H1 (cell line): ENCODE measurements at regions not wholly inside any gene's neighbourhood (a gene's known extent, or its start where the extent isn't known, plus 50 kb on each side); places are given as distances from the start of the nearest gene placed in this dataset.

Experiments
- ASH2L ChIP-seq: fragments of 200-600, 300-600 bp; sonication (generic); IDR thresholded peaks from one replicate; pipeline ENCODE4 v1.7.1; 2017; ENCODE audit warnings: low read length
- CEBPB ChIP-seq: IDR thresholded peaks from 2 replicates; pipeline ENCODE4 v1.6.1; 2012; ENCODE audit warnings: low read depth, low read length
- EP300 ChIP-seq, 2 experiments: IDR thresholded peaks; 1 replicate in 1 of 2; 2 replicates in 1 of 2; pipeline ENCODE4 v1.6.1; 2011 to 2012; ENCODE audit warnings: low read depth in 2 of 2, low read length in 2 of 2, mild to moderate bottlenecking in 2 of 2, borderline replicate concordance in 1 of 2, inconsistent platforms in 1 of 2, moderate library complexity in 1 of 2
- GTF2F1 ChIP-seq: IDR thresholded peaks from 2 replicates; pipeline ENCODE4 v1.6.1; 2012; ENCODE audit warnings: low read depth, low read length, improper control_type of control experiment, borderline replicate concordance
- HDAC2 ChIP-seq, 2 experiments: fragments of 300-600 bp in 1 of 2; sonication (generic) in 1 of 2; IDR thresholded peaks; 2 replicates each; pipeline ENCODE4 v1.6.1; 2011 to 2012; ENCODE audit warnings: low read depth in 2 of 2, low read length in 2 of 2, mild to moderate bottlenecking in 2 of 2, moderate library complexity in 2 of 2, borderline replicate concordance in 1 of 2, inconsistent platforms in 1 of 2
- KDM1A ChIP-seq: fragments of 200-600, 300-600 bp; sonication (generic); IDR thresholded peaks from 2 replicates; pipeline ENCODE4 v1.7.1; 2016; ENCODE audit warnings: mild to moderate bottlenecking, low read length, borderline replicate concordance
- NANOG ChIP-seq: IDR thresholded peaks from 2 replicates; pipeline ENCODE4 v1.6.1; 2011; ENCODE audit warnings: low read length, low read depth, mild to moderate bottlenecking, inconsistent platforms; ENCODE audit not compliant: insufficient read depth, poor library complexity, severe bottlenecking
- POLR2A ChIP-seq, 2 experiments: IDR thresholded peaks; 1 replicate in 1 of 2; 2 replicates in 1 of 2; pipeline ENCODE4 v1.6.1; 2011; ENCODE audit warnings: low read depth in 2 of 2, low read length in 2 of 2, mild to moderate bottlenecking in 2 of 2; ENCODE audit errors: control extremely low read depth in 1 of 2
- RFX5 ChIP-seq: IDR thresholded peaks from 2 replicates; pipeline ENCODE4 v1.6.1; 2011; ENCODE audit warnings: low read depth, low read length, improper control_type of control experiment, borderline replicate concordance
- RNF2 ChIP-seq: fragments of 200-900, 300-1000 bp; sonication (generic); IDR thresholded peaks from 2 replicates; pipeline ENCODE4 v1.7.1; 2016; ENCODE audit warnings: borderline replicate concordance, low read depth, mild to moderate bottlenecking, antibody characterized with exemption, low read length; ENCODE audit not compliant: poor library complexity, severe bottlenecking; ENCODE audit errors: missing control alignments

DNA sequence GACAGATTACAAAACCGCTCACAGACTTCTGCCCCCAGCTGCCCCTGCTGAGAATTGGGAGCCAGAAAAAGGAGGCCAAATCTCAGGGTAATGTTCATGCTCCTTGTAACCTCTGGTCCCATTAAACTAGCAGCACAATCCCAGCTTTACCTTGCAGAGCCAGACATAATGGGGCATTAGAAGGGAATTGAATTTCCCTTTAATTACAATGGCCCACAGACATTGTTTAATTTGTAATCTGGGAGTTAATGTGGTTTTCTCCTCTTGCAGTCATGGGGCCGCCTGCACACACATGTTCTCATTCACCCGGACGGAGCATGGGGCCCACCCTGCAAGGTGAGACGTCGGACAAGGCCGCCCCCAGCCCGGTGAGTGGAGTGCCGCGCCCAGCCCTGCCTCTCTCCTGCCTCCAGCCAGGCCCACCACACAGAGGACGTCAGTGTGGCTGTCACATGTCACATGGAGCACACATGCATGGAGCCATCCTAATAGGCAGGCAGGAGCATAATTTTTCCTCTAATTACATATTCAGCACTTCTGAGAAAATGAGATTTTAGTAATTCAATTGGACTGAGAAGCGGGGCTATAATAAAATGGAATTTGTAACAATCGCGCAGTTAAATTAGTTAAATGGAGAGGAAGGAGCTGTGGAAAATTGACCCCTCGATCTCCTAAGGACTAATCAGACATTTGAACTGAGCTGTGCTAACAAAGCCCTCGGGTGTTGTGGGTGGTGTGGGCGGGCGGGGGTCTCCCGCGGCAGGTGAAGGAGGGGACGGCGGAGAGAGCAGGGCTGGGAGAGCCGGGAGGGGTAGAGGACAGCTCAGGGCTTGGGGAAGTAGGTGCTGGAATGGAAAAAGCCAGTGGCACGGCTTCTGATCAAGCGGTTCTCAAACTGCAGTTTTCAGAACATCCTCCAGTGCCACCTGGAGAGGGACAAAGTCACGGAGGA is 87.7 kb downstream of the ENGASE start (continued):
- TF ChIP-seq RNF2 (no peak), RFX5 (no peak), GTF2F1 (no peak), ASH2L (no peak), CEBPB (no peak), HDAC2 (IDR thresholded peaks at IDR 0.05; ENCODE audit: borderline replicate concordance in 1 of 2, low read depth in 2 of 2, low read length in 2 of 2) (no peak), KDM1A (no peak), NANOG (no peak), POLR2A (IDR thresholded peaks at IDR 0.05; ENCODE audit: control extremely low read depth in 1 of 2, low read depth in 2 of 2, low read length in 2 of 2) (no peak), EP300 (IDR thresholded peaks at IDR 0.05; ENCODE audit: borderline replicate concordance in 1 of 2, low read depth in 2 of 2, low read length in 2 of 2) (no peak)
